ENCODE measurements at regions not wholly inside any gene's neighbourhood (a gene's known extent, or its start where the extent isn't known, plus 50 kb on each side); places are given as distances from the start of the nearest gene placed in this dataset.
"Not testable (repeated sequence)": the region's sequence is repeated elsewhere in the genome, so short reads cannot be mapped to it uniquely, and the experiment has no call there.

DNA sequence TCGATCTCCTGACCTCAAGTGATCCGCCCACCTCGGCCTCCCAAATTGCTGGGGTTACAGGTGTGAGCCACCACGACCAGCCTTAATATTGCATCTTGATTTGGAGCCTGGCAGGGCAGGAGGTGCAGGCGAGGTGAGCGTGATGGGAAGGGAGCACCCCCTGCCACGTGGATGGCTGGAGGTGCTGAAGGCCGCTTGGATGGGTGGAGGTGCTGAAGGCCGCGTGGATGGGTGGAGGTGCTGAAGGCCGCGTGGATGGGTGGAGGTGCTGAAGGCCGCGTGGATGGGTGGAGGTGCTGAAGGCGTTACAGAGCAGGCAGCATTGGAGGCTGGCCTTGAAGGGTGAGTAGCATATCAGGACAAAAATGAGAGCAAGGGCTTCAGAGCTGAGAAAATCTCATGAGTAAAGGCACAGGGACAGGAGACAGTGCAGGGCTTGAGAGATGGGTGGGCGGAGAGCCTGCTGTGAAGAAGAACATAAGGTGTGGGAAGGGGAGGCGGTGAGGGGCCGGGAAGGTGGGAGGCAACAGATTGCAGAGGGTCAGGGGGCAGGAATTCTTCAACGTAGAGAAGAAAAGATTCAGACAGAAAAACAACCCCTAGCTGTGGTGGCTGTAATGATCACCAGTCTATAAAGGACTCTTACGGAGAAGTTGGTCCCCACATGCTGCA, 101.7 kb upstream of the SEC14L1 start:
- DNase-seq: no peak

DNA sequence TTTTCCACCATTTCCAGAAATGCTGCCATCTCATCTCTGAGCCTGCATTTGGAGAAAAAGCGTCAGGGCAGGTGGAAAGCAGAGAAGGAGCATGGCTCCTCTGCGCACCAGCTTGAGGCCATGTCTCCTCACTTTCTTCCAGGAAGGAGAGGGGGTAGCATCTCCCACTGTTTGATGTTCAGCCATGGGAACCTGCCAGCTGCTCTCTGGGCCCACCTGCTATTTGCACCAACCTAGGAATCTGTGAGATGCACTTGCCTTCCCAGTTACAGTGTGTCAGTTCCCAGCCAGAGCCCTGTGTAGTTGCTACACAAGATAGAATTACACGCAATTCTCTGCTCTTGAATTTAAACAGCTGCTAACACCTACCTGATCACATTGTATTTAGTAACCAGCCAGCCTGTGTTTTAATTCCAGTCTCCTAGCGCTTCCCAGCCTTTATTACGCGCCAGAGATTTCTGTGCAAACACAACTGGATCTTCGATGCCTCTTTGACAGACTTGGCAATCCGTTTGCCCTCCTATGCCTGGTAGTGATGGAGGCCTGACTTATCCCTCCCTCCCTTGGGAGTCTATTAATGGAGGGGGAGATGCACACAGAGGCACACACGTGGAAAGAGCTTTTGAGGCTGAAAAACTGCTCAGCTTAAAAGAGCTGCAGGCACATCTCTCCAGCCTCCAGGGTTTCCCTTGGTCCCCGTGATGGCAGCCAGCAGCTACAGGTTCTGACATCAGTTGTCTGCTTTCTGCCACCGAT, 98.1 kb upstream of the SEC14L1 start:
- no peak for DNase-seq

GRCh38 chr17:77045441-77046041, 95.2 kb upstream of the SEC14L1 start:
- no peak for DNase-seq

- DNase-seq: no peak
Observed at GRCh38 chr17:77049440-77049839, 91.3 kb upstream of the SEC14L1 start.

- not testable (repeated sequence) for DNase-seq
Observed at GRCh38 chr17:77050901-77051300, 89.9 kb upstream of the SEC14L1 start.

DNA sequence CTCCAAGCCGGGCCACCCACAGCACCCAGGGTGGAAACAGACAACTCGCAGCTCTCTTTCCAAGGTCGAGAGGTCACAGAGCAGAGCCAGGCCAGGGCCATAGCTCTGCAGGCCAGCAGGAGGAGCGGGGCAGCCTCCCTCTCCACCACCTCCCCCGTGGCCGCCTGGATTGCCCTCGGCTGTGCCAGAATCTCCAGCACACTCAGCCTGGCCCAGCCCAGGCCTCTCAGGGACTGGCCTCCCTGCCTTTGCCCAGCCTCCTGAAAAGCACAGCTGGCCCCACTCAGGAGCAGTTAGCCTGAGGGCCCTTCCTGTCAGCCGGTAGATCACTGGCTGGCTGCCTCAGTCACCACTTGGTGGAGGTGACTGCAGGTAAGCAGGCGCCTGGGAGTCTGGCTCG, 85.8 kb upstream of the SEC14L1 start:
- DNase-seq: no peak

- DNase-seq: no peak
Observed at GRCh38 chr17:77055453-77055852, 85.3 kb upstream of the SEC14L1 start.

DNA sequence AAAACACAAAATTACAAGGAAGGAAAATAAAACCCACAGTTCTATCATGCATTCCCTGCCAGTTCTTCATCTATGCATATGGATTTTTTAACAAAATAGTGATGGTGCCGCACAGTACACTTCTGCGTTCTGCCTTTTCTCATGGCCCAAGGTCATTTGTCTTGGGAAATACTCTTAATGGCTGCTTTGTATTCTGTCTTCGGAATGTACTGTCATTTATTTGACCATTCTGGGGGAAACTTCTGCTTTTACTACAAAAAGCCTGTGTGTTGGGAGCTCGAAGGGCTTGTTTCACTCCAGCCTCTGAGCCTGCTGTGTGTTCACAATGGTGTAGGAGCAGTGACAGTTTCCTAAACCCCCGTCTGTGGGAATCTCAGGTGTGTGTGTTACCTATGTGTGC, 82.8 kb upstream of the SEC14L1 start:
- no peak for DNase-seq

DNA sequence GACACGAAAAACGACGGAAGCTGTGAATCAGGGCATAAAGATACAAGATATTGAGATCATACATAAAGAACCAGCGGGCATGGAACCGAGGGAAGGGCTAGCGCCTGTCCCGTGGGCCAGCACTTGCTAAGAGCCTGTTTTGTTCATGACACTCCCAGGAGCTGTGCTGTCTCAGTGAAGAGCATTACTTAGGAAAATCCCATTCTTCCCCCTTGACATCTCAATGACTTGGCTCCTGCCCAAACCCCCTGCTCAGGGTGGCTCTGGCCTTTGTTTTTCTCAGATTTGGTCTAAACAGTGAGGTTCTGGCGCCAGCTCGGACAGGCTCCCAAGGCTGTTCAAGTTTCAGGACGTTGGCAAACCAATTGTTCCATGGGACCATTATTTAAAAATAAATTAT, 79.1 kb upstream of the SEC14L1 start:
- no peak for DNase-seq

DNA sequence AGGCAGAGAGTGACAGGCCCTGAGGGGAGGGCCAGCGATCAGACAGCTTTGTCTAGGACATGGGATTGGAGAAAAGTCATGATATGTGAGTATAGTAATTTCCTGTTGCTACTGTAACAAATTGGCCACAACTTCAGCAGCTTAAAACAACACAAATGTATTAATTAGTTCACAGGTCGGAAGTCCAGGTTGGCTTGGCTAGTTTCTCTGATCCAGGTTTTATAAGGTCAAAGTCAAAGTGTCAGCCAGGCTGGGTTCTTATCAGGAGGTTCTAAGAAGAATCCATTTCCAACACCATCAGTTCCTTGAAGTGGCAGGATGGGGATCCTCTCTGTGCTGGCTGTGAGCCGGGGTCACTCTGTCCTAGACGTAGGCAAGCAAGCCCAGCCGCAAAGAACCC, 76.2 kb upstream of the SEC14L1 start:
- DNase-seq: no peak

DNA sequence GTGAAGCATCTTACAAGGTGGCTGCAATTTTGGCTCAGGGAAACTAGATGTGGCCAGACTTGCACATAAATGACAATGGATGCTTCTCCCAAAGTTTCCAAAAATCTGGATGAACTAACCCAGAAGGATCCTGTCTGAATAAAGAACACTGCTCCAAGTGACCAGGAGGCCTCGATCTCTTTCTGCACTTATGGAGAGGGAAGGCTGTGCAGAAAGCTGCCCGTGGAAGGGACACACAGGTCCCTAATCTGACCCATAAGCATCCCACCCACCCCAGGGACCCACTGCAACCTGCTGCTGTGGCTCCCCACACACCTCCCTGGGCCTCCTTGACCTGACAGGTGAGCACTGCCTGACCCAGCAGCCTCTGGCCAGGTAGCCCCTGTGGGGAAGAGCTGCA, 74.6 kb upstream of the SEC14L1 start:
- no peak for DNase-seq

DNA sequence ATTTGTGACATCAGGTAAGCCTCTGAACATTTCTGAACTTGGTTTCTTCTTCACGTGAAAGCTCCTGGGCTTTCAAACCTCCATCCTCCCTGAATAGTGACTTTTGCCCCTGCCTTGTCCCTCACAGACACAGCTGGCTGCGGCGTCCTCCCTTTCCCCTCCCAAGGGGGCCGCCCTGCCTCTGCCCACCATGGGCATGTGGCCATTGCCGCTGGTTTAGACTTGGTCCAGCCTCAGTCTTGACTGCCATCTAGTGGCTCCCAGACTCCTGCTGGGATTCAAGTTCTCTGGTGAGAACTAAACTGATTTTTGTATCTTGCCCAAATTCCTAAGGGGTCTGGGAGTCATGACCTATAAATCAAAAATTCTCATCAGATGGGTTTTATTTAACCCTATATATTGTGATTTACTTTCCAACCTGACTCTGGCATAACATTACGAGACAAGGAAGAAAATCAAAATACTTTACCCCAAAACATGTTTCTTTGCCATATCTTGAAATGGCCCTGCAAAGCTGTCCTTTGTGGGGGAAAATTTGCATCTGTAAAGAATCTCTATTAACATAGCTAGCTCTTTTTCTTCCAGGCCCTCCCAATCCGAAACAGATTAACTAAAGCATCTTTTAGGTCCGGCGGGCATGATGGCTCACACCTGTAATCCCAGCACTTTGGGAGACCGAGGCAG, 73.9 kb upstream of the SEC14L1 start:
- peak; percentile 45 to 56 for DNase-seq

GRCh38 chr17:77068915-77069314, 71.9 kb upstream of the SEC14L1 start:
- DNase-seq: no peak

GRCh38 chr17:77070888-77071279, 69.9 kb upstream of the SEC14L1 start:
- DNase-seq: no peak

DNA sequence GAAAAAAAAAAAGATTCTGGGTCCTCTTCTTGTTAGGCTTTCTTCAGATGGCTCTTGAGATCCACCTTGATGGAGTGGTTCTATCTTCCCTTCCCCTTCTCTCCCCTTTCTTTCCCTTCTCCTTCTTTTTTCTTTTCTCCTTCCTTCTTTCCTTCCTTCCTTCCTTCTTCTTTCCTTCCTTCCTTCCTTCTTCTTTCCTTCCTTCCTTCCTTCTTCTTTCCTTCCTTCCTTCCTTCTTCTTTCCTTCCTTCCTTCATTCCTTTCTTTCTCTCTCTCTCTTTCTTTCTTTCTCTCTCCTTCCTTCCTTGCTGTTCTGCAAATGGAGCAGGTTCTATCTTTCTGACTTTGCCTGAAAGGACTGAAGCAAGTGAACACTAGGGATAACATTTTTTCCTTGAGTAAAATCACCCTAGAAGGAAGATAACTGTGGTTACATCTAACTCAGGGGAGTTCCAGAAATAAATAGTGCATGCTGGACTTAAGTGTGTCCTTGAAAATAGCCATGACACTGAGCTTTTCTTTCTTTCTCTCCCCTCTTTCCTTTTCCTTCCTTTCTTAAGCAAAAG, 68.8 kb upstream of the SEC14L1 start:
- no peak for DNase-seq

- no peak for DNase-seq
Observed at GRCh38 chr17:77072670-77073069, 68.1 kb upstream of the SEC14L1 start.

DNA sequence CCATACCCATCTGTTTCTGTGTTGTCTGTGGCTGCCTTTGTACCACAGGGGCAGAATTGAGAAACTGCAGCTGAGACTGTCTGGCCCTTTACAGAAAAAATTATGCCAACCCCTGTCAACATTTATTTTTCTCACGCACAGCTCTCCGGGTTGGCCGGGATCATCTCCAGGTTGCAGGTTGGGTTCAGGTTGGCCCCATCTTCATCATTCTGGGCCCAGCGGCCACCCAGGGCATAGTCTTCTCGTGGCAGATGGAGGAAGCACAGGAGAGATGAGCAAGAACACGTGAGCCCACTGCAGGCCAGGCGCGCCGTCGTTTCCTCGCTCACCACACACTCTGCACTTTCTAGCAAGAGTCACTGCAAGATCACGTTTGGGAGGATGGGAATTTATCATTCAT, 66.1 kb upstream of the SEC14L1 start:
- no peak for DNase-seq

DNA sequence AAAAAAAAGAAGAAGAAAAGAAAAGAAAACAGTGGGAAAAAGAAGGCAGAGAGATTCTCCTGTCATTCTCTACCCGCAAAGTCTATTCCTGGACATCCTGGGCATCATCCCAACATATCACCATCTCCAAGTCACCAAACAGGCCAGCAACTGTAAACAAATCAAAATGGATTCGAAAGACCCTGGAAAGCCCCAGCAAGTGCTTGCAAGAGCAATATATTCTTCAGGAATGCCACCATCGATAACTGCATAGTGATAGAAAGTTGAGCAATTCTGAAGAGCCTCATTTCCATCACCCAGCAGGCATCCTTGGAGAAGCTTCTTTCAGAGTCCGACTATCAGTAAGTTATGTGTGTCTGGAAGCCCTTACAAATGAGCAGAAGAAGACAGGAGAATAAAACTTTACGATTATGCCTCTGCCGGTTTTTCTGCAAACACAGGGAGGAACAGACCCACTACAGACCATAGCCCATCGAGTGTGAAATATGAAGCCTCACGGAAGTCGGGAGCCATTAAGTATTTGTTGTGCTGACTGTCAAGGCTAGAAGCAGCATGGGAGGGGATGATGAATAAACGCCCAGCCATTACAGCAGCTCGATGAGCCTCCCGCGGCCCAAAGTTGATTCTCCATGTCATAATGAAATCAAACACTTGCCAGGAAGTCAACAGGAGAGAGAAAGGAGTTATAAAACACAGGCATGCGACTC, 64.5 kb upstream of the SEC14L1 start:
- DNase-seq: no peak

DNA sequence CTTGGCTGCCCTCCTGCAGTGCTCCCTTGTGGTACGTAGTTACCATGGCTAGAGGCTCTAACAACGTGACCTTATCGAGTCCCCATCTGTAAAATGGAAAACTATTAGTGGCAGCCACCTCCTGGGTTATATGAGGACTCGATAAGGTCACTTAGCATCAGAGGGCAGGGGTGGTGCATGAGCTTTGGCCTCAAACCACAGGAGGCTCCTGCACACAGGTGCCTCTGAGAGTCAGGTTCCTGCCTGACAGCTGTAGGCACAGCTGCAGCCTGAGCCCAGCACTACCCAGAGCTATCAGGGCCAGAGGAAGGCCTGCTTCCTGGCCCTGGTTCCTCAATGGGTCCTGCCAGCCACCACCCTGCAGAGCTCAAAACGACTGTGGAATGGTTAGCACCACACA, 57.2 kb upstream of the SEC14L1 start:
- no peak for DNase-seq

GRCh38 chr17:77085926-77086432, 54.8 kb upstream of the SEC14L1 start:
- no peak for DNase-seq

- peak; percentile 93 to 95 for DNase-seq
Observed at GRCh38 chr17:77086433-77087010, 54.2 kb upstream of the SEC14L1 start.
